Progenitor cell of endocrine pancreas (in vitro differentiated cells): ENCODE measurements at regions not wholly inside any gene's neighbourhood (a gene's known extent, or its start where the extent isn't known, plus 50 kb on each side); places are given as distances from the start of the nearest gene placed in this dataset.

Source experiments
- DNase-seq: peaks from one replicate; pipeline ENCODE4 v3.0.0; 2021; ENCODE audit warnings: low spot score; ENCODE audit not compliant: unreplicated experiment
- H3K27ac Mint-ChIP-seq: 2 replicates; pipeline ENCODE4 v1.8.0; 2021; ENCODE audit warnings: mild to moderate bottlenecking, moderate library complexity, mixed read lengths
- H3K27me3 Mint-ChIP-seq: 2 replicates; pipeline ENCODE4 v1.8.0; 2021; ENCODE audit warnings: mixed read lengths
- H3K36me3 Mint-ChIP-seq: 2 replicates; pipeline ENCODE4 v1.8.0; 2022; ENCODE audit warnings: mixed read lengths; ENCODE audit not compliant: insufficient read depth
- H3K4me1 Mint-ChIP-seq: 2 replicates; pipeline ENCODE4 v1.8.0; 2021; ENCODE audit warnings: low read depth, mixed read lengths
- H3K4me3 Mint-ChIP-seq: 2 replicates; pipeline ENCODE4 v1.8.0; 2021; ENCODE audit warnings: low read depth, mild to moderate bottlenecking, moderate library complexity, mixed read lengths
- H3K9me3 Mint-ChIP-seq: 2 replicates; pipeline ENCODE4 v1.8.0; 2021; ENCODE audit warnings: low read depth, mixed read lengths
- CTCF ChIP-seq: fragments of 200-600 bp; sonication (generic); IDR thresholded peaks from one replicate; pipeline ENCODE4 v1.5.0; 2021; ENCODE audit warnings: antibody characterized with exemption, mild to moderate bottlenecking; ENCODE audit not compliant: unreplicated experiment

- Mint-ChIP-seq H3K36me3 (no peaks in the 10 kb centered on the region), H3K27ac (no peak overlapping the region), H3K4me3 (no peak overlapping the region), H3K4me1 (no peaks in the 10 kb centered on the region), H3K9me3 (no peaks in the 10 kb centered on the region), H3K27me3 (no peaks in the 10 kb centered on the region)
- no peak for TF ChIP-seq CTCF
- DNase-seq: no peak
These were observed 204.9 kb upstream of the CYRIA start for GRCh38 chr2:16870491-16871076.

GRCh38 chr2:16869711-16870110 is 204.1 kb upstream of the CYRIA start:
- TF ChIP-seq CTCF: no peak
- Mint-ChIP-seq H3K27ac (no peak overlapping the region), H3K4me3 (no peak overlapping the region), H3K4me1 (no peaks in the 10 kb centered on the region), H3K27me3 (no peaks in the 10 kb centered on the region), H3K36me3 (no peaks in the 10 kb centered on the region), H3K9me3 (no peaks in the 10 kb centered on the region)
- DNase-seq: no peak

- peaks cover 5% of the 10 kb centered on the region for H3K9me3 Mint-ChIP-seq
- H3K4me1 Mint-ChIP-seq: peaks cover 4% of the 10 kb centered on the region
These were observed 196.8 kb upstream of the CYRIA start for GRCh38 chr2:16862471-16862870.

GRCh38 chr2:16861530-16861929 is 195.9 kb upstream of the CYRIA start:
- Mint-ChIP-seq H3K27ac (no peak overlapping the region), H3K9me3 (peaks cover 5% of the 10 kb centered on the region), H3K4me1 (peaks cover 4% of the 10 kb centered on the region), H3K36me3 (no peaks in the 10 kb centered on the region), H3K27me3 (no peaks in the 10 kb centered on the region), H3K4me3 (no peak overlapping the region)
- no peak for DNase-seq
- no peak for TF ChIP-seq CTCF

More at GRCh38 chr2:16862471-16862870, 196.8 kb upstream of the CYRIA start:
- Mint-ChIP-seq H3K4me3 (no peak overlapping the region), H3K27me3 (no peaks in the 10 kb centered on the region), H3K27ac (no peak overlapping the region), H3K36me3 (no peaks in the 10 kb centered on the region)
- TF ChIP-seq CTCF: no peak
- no peak for DNase-seq

GRCh38 chr2:16861111-16861510 is 195.5 kb upstream of the CYRIA start:
- TF ChIP-seq CTCF: no peak
- no peak overlapping the region for H3K27ac Mint-ChIP-seq
- H3K9me3 Mint-ChIP-seq: peaks cover 5% of the 10 kb centered on the region
- H3K27me3 Mint-ChIP-seq: no peaks in the 10 kb centered on the region
- peaks cover 4% of the 10 kb centered on the region for H3K4me1 Mint-ChIP-seq
- no peak overlapping the region for H3K4me3 Mint-ChIP-seq
- no peaks in the 10 kb centered on the region for H3K36me3 Mint-ChIP-seq
- no peak for DNase-seq
